ENCODE measurements at regions not wholly inside any gene's neighbourhood (a gene's known extent, or its start where the extent isn't known, plus 50 kb on each side); places are given as distances from the start of the nearest gene placed in this dataset.

GRCh38 chr2:133949595-133949994 lies 304.3 kb upstream of the MGAT5 start:
- DNase-seq = no peak

GRCh38 chr2:133951209-133951608 lies 302.7 kb upstream of the MGAT5 start:
- no peak for DNase-seq

GRCh38 chr2:133952420-133952819 lies 301.5 kb upstream of the MGAT5 start:
- DNase-seq = no peak

- DNase-seq = no peak
These were observed 301.0 kb upstream of the MGAT5 start for GRCh38 chr2:133952896-133953295.

GRCh38 chr2:133953524-133953923 lies 300.3 kb upstream of the MGAT5 start:
- no peak for DNase-seq

- DNase-seq = no peak
These were observed 299.2 kb upstream of the MGAT5 start for GRCh38 chr2:133954636-133955035.

GRCh38 chr2:133955169-133955568 lies 298.7 kb upstream of the MGAT5 start:
- no peak for DNase-seq

GRCh38 chr2:133956434-133956935 lies 297.4 kb upstream of the MGAT5 start:
- DNase-seq = no peak

GRCh38 chr2:133957724-133958480 lies 296.0 kb upstream of the MGAT5 start:
- no peak for DNase-seq

GRCh38 chr2:133959066-133959465 lies 294.8 kb upstream of the MGAT5 start:
- DNase-seq = no peak

GRCh38 chr2:133966720-133967304 lies 287.1 kb upstream of the MGAT5 start:
- no peak for DNase-seq

GRCh38 chr2:133967326-133967725 lies 286.5 kb upstream of the MGAT5 start:
- no peak for DNase-seq

- no peak for DNase-seq
These were observed 285.4 kb upstream of the MGAT5 start for GRCh38 chr2:133968446-133968845.

- no peak for DNase-seq
These were observed 283.2 kb upstream of the MGAT5 start for GRCh38 chr2:133970641-133971040.

- DNase-seq = no peak
These were observed 281.6 kb upstream of the MGAT5 start for GRCh38 chr2:133972297-133972696.

- DNase-seq = no peak
These were observed 281.1 kb upstream of the MGAT5 start for GRCh38 chr2:133972786-133973185.

GRCh38 chr2:133974353-133974752 lies 279.5 kb upstream of the MGAT5 start:
- DNase-seq = no peak

GRCh38 chr2:133975135-133975534 lies 278.7 kb upstream of the MGAT5 start:
- no peak for DNase-seq

- DNase-seq = no peak
These were observed 278.0 kb upstream of the MGAT5 start for GRCh38 chr2:133975676-133976428.

GRCh38 chr2:133976659-133977058 lies 277.2 kb upstream of the MGAT5 start:
- no peak for DNase-seq

- DNase-seq = no peak
These were observed 276.5 kb upstream of the MGAT5 start for GRCh38 chr2:133977405-133977804.

- no peak for DNase-seq
These were observed 271.6 kb upstream of the MGAT5 start for GRCh38 chr2:133982256-133982655.

GRCh38 chr2:133985563-133985962 lies 268.3 kb upstream of the MGAT5 start:
- DNase-seq = no peak
